Body of pancreas (tissue), 4 donors: ENCODE measurements at regions not wholly inside any gene's neighbourhood (a gene's known extent, or its start where the extent isn't known, plus 50 kb on each side); places are given as distances from the start of the nearest gene placed in this dataset.

Experiments
- ATAC-seq: fragments of 150-250 bp; one replicate; pipeline ENCODE4 v1.9.1; 2016
- DNase-seq, 4 donors: peaks; one replicate each; pipeline ENCODE4 v3.0.0-alpha.2; 2019
- H3K27ac ChIP-seq, 4 donors: fragments of 200-600 bp; sonication (generic); 1 replicate in 3 of 4; 2 replicates in 1 of 4; pipeline versions ENCODE4 v1.5.1 to v1.6.1; 2016 to 2019; ENCODE audit warnings: mild to moderate bottlenecking in 1 of 4, mixed read lengths in 1 of 4, moderate library complexity in 1 of 4
- H3K27me3 ChIP-seq, 2 donors: fragments of 200-600 bp; sonication (generic); one replicate each; pipeline ENCODE4 v1.6.0; 2016; ENCODE audit warnings: mild to moderate bottlenecking in 1 of 2
- H3K36me3 ChIP-seq, 2 donors: fragments of 200-600 bp; sonication (generic); replicated peaks in 1 of 2; 2 replicates each; pipeline ENCODE4 v1.5.1; 2016; ENCODE audit warnings: low read depth in 2 of 2; ENCODE audit not compliant: insufficient read depth in 1 of 2
- H3K4me1 ChIP-seq: fragments of 200-600 bp; sonication (generic); one replicate; pipeline ENCODE4 v1.6.0; 2016
- H3K4me3 ChIP-seq, 2 donors: fragments of 200-600 bp; sonication (generic); 1 replicate in 1 of 2; 2 replicates in 1 of 2; pipeline ENCODE4 v1.5.1; 2016 to 2019
- H3K9me3 ChIP-seq, 3 donors: fragments of 200-600 bp; sonication (generic); 1 replicate in 2 of 3; 2 replicates in 1 of 3; pipeline ENCODE4 v1.5.1; 2016
- CTCF ChIP-seq, 7 experiments: fragments of 450-650 bp in 4 of 7; fragments of 200-600 bp in 3 of 7; sonication (generic) in 3 of 7; IDR thresholded peaks; one replicate each; pipeline ENCODE4 v1.5.1; 2016 to 2019; ENCODE audit warnings: antibody characterized with exemption in 7 of 7
- POLR2A ChIP-seq, 3 donors: fragments of 450-650 bp; IDR thresholded peaks; one replicate each; pipeline ENCODE4 v1.6.1; 2016; ENCODE audit warnings: antibody characterized with exemption in 3 of 3, mild to moderate bottlenecking in 2 of 3
- WGBS, 2 donors: methylation state at CpG; one replicate each; pipeline ENCODE4 v1.1.5; 2017; 5-methylcytosine and 5-hydroxymethylcytosine counted together
- intact Hi-C: fragments of 100-400 bp; cut with DNase I; formaldehyde crosslinking; loops from one replicate; pipeline ENCODE4 v1.15.1; 2023

- TF ChIP-seq CTCF (IDR thresholded peaks at IDR 0.05), result no peak
- TF ChIP-seq POLR2A (IDR thresholded peaks at IDR 0.05), result peak in 1 of 3 donors; percentile 15
- Histone ChIP-seq H3K4me1 (peaks cover 15% of the 10 kb centered on the region), H3K9me3 (no peaks in the 10 kb centered on the region), H3K36me3 (no peaks in the 10 kb centered on the region), H3K4me3 (no peak overlapping the region), H3K27me3 (no peaks in the 10 kb centered on the region), H3K27ac (peak overlapping the region in 3 of 4 donors; percentile 54 to 64 (median 58))
- intact Hi-C loops, result no loop called here
- ATAC-seq, result peak; percentile 89
- WGBS, 2 donors, result 45 to 50% methylated on average over 7 of the region's 7 CpGs
- DNase-seq, result peak; percentile 61 to 81 (median 74)
These were observed 91.9 kb downstream of the URB2 start for GRCh38 chr1:229717786-229718576.

- Histone ChIP-seq H3K36me3 (no peaks in the 10 kb centered on the region), H3K27ac (no peak overlapping the region), H3K9me3 (no peaks in the 10 kb centered on the region), H3K27me3 (no peaks in the 10 kb centered on the region), H3K4me3 (no peak overlapping the region), H3K4me1 (no peaks in the 10 kb centered on the region)
- ATAC-seq (no peak), DNase-seq (no peak)
- 39 to 47% methylated on average over 3 of the region's 3 CpGs for WGBS, 2 donors
- TF ChIP-seq POLR2A (IDR thresholded peaks at IDR 0.05) (no peak), CTCF (IDR thresholded peaks at IDR 0.05) (no peak)
- intact Hi-C loops, result no loop called here
These were observed 100.0 kb downstream of the URB2 start for GRCh38 chr1:229726061-229726460.

- Histone ChIP-seq H3K4me1 (no peaks in the 10 kb centered on the region), H3K27ac (no peak overlapping the region), H3K27me3 (no peaks in the 10 kb centered on the region), H3K9me3 (no peaks in the 10 kb centered on the region), H3K4me3 (no peak overlapping the region), H3K36me3 (no peaks in the 10 kb centered on the region)
- no peak for TF ChIP-seq POLR2A (IDR thresholded peaks at IDR 0.05)
- TF ChIP-seq CTCF (IDR thresholded peaks at IDR 0.05), result no peak
- intact Hi-C loops, result no loop called here
- DNase-seq (no peak), ATAC-seq (no peak)
These were observed 103.9 kb downstream of the URB2 start for GRCh38 chr1:229729916-229730315.

GRCh38 chr1:229730573-229730972 is 104.5 kb downstream of the URB2 start:
- DNase-seq, result no peak
- Histone ChIP-seq H3K27me3 (no peaks in the 10 kb centered on the region), H3K36me3 (no peaks in the 10 kb centered on the region), H3K4me1 (no peaks in the 10 kb centered on the region), H3K9me3 (no peaks in the 10 kb centered on the region), H3K27ac (no peak overlapping the region), H3K4me3 (no peak overlapping the region)
- WGBS, 2 donors, result 56 to 67% methylated on average over 1 of the region's 1 CpG
- TF ChIP-seq CTCF (IDR thresholded peaks at IDR 0.05), result no peak
- TF ChIP-seq POLR2A (IDR thresholded peaks at IDR 0.05), result no peak
- intact Hi-C loops, result no loop called here
- no peak for ATAC-seq

GRCh38 chr1:229732061-229732460 is 106.0 kb downstream of the URB2 start:
- no peak for DNase-seq
- Histone ChIP-seq H3K4me1 (no peaks in the 10 kb centered on the region), H3K27me3 (no peaks in the 10 kb centered on the region), H3K9me3 (peaks cover 0 to 10% (median 0%) of the 10 kb centered on the region in 3 donors), H3K4me3 (no peak overlapping the region), H3K27ac (no peak overlapping the region), H3K36me3 (no peaks in the 10 kb centered on the region)
- no peak for ATAC-seq
- TF ChIP-seq CTCF (IDR thresholded peaks at IDR 0.05), result no peak
- no peak for TF ChIP-seq POLR2A (IDR thresholded peaks at IDR 0.05)
- 62 to 73% methylated on average over 3 of the region's 3 CpGs for WGBS, 2 donors
- intact Hi-C loops, result no loop called here
